SK-N-SH (cell line): ENCODE measurements at regions not wholly inside any gene's neighbourhood (a gene's known extent, or its start where the extent isn't known, plus 50 kb on each side); places are given as distances from the start of the nearest gene placed in this dataset.

ENCODE experiments used
- CTCF ChIP-seq: fragments of 200-600 bp; sonication (generic); IDR thresholded peaks from 2 replicates; pipeline ENCODE4 v1.6.1; 2017; ENCODE audit warnings: antibody characterized with exemption, mild to moderate bottlenecking, moderate library complexity
- FOXM1 ChIP-seq: IDR thresholded peaks from 2 replicates; pipeline ENCODE4 v1.4.0; 2012; ENCODE audit warnings: low read depth, mild to moderate bottlenecking
- GABPA ChIP-seq: IDR thresholded peaks from 2 replicates; pipeline ENCODE4 v1.4.0; 2012; ENCODE audit warnings: low read depth, mild to moderate bottlenecking
- GATA2 ChIP-seq: sonication (generic); formaldehyde crosslinking; IDR thresholded peaks from 2 replicates; pipeline ENCODE4 v1.5.0; 2020; ENCODE audit warnings: mild to moderate bottlenecking, missing genetic modification reagents
- POLR2AphosphoS5 ChIP-seq: IDR thresholded peaks from 2 replicates; pipeline ENCODE4 v1.6.1; 2012; ENCODE audit warnings: low read depth, low read length
- YY1 ChIP-seq: IDR thresholded peaks from 2 replicates; pipeline ENCODE4 v1.4.0; 2012; ENCODE audit warnings: low read depth, mild to moderate bottlenecking
- TF ChIP-seq, protein P1 (sequence below): IDR thresholded peaks from 2 replicates; pipeline ENCODE4; 2012
- TF ChIP-seq, protein P2 (sequence below): IDR thresholded peaks from 2 replicates; pipeline ENCODE4 v1.6.1; 2012; ENCODE audit warnings: mild to moderate bottlenecking, low read depth, low read length, moderate library complexity
- TF ChIP-seq, protein P3 (sequence below): IDR thresholded peaks from 2 replicates; pipeline ENCODE4 v1.4.0; 2012; ENCODE audit warnings: low read depth, borderline replicate concordance

- TF ChIP-seq CTCF (no peak), GATA2 (CRISPR knock-in tag) (no peak), GABPA (no peak), POLR2AphosphoS5 (no peak), YY1 (no peak), FOXM1 (no peak)
- TF ChIP-seq, protein P1, sequence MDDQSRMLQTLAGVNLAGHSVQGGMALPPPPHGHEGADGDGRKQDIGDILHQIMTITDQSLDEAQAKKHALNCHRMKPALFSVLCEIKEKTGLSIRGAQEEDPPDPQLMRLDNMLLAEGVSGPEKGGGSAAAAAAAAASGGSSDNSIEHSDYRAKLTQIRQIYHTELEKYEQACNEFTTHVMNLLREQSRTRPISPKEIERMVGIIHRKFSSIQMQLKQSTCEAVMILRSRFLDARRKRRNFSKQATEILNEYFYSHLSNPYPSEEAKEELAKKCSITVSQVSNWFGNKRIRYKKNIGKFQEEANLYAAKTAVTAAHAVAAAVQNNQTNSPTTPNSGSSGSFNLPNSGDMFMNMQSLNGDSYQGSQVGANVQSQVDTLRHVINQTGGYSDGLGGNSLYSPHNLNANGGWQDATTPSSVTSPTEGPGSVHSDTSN: no peak
- TF ChIP-seq, protein P2, sequence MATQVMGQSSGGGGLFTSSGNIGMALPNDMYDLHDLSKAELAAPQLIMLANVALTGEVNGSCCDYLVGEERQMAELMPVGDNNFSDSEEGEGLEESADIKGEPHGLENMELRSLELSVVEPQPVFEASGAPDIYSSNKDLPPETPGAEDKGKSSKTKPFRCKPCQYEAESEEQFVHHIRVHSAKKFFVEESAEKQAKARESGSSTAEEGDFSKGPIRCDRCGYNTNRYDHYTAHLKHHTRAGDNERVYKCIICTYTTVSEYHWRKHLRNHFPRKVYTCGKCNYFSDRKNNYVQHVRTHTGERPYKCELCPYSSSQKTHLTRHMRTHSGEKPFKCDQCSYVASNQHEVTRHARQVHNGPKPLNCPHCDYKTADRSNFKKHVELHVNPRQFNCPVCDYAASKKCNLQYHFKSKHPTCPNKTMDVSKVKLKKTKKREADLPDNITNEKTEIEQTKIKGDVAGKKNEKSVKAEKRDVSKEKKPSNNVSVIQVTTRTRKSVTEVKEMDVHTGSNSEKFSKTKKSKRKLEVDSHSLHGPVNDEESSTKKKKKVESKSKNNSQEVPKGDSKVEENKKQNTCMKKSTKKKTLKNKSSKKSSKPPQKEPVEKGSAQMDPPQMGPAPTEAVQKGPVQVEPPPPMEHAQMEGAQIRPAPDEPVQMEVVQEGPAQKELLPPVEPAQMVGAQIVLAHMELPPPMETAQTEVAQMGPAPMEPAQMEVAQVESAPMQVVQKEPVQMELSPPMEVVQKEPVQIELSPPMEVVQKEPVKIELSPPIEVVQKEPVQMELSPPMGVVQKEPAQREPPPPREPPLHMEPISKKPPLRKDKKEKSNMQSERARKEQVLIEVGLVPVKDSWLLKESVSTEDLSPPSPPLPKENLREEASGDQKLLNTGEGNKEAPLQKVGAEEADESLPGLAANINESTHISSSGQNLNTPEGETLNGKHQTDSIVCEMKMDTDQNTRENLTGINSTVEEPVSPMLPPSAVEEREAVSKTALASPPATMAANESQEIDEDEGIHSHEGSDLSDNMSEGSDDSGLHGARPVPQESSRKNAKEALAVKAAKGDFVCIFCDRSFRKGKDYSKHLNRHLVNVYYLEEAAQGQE: no peak
- TF ChIP-seq, protein P3, sequence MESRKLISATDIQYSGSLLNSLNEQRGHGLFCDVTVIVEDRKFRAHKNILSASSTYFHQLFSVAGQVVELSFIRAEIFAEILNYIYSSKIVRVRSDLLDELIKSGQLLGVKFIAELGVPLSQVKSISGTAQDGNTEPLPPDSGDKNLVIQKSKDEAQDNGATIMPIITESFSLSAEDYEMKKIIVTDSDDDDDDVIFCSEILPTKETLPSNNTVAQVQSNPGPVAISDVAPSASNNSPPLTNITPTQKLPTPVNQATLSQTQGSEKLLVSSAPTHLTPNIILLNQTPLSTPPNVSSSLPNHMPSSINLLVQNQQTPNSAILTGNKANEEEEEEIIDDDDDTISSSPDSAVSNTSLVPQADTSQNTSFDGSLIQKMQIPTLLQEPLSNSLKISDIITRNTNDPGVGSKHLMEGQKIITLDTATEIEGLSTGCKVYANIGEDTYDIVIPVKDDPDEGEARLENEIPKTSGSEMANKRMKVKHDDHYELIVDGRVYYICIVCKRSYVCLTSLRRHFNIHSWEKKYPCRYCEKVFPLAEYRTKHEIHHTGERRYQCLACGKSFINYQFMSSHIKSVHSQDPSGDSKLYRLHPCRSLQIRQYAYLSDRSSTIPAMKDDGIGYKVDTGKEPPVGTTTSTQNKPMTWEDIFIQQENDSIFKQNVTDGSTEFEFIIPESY: no peak
Measured at GRCh38 chr2:67954093-67954748, 108.6 kb downstream of the C1D start.
